ENCODE measurements at regions not wholly inside any gene's neighbourhood (a gene's known extent, or its start where the extent isn't known, plus 50 kb on each side); places are given as distances from the start of the nearest gene placed in this dataset.

DNA sequence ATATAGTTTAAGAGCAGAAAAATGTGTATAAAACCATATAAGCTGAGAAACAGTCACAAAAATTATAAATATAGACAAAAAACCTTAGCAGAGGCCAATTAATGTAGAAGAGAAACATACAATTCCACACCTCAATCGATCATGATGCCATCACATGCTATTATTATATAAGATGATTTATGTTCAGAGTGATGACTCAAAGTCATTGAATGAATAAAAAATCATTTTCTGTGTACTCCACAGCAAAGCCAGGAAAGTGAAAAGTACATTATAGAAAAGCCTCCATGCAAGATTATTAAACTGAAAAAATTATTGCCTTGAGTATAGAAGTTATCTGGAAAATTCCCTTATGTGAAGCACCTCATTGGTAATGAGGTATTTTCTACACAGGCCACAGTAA, 229.2 kb upstream of the PPFIA2 start:
- H3K4me1 ChIP-seq (ENCODE audit: control insufficient read depth in 1 of 2, insufficient read depth in 2 of 2, low read depth in 1 of 2, low read length in 1 of 2), result no peaks in the 10 kb centered on the region
- no peak overlapping the region for H3K27ac ChIP-seq (ENCODE audit: low read depth in 2 of 2, low read length in 1 of 2)
- no peak for DNase-seq
- no peaks in the 10 kb centered on the region for H3K36me3 ChIP-seq (replicated peaks in 1 of 2; ENCODE audit: control insufficient read depth in 1 of 2, insufficient read depth in 2 of 2, low read length in 1 of 2)
- no peaks in the 10 kb centered on the region for H3K9me2 ChIP-seq
- H3F3A ChIP-seq (replicated peaks; ENCODE audit: insufficient read depth), result no peaks in the 10 kb centered on the region
- no peaks in the 10 kb centered on the region for H3K9me3 ChIP-seq
- H3K4me2 ChIP-seq, result no peak overlapping the region
- no peaks in the 10 kb centered on the region for H3K27me3 ChIP-seq (ENCODE audit: insufficient read depth)
- no peaks in the 10 kb centered on the region for H4K20me1 ChIP-seq (ENCODE audit: insufficient read depth)
- H3K79me2 ChIP-seq (ENCODE audit: insufficient read depth), result no peaks in the 10 kb centered on the region
- TF ChIP-seq NRF1 (IDR thresholded peaks at IDR 0.05; ENCODE audit: low read depth, low read length) (no peak), POLR2AphosphoS5 (IDR thresholded peaks at IDR 0.05; ENCODE audit: low read depth, low read length) (no peak), PBX3 (IDR thresholded peaks at IDR 0.05) (no peak), EZH2phosphoT487 (IDR thresholded peaks at IDR 0.05; ENCODE audit: borderline replicate concordance, low read depth) (no peak), FOSL2 (IDR thresholded peaks at IDR 0.05; ENCODE audit: borderline replicate concordance, low read depth) (no peak), TAF1 (IDR thresholded peaks at IDR 0.05; ENCODE audit: borderline replicate concordance, low read depth, low read length) (no peak), JUND (IDR thresholded peaks at IDR 0.05) (no peak), EP300 (IDR thresholded peaks at IDR 0.05; ENCODE audit: borderline replicate concordance in 1 of 2, low read depth in 1 of 2, low read length in 1 of 2) (no peak), FOXJ3 (CRISPR knock-in tag; IDR thresholded peaks at IDR 0.05) (no peak), RCOR1 (IDR thresholded peaks at IDR 0.05; ENCODE audit: low read length) (no peak), MXI1 (IDR thresholded peaks at IDR 0.05; ENCODE audit: low read depth, low read length) (no peak)
- ChIA-PET POLR2A (no interaction called here), CTCF (no interaction called here)
- 12% methylated on average over 1 of the region's 1 CpG for WGBS (ENCODE audit: low lambda C conversion rate)
- H2AFZ ChIP-seq (ENCODE audit: low read depth), result no peak overlapping the region
- no peak overlapping the region for H3K9ac ChIP-seq
- H3K4me3 ChIP-seq (ENCODE audit: low read depth in 2 of 2, low read length in 1 of 2), result no peak overlapping the region

GRCh38 chr12:81987371-81987770, 228.2 kb upstream of the PPFIA2 start:
- ChIA-PET POLR2A (no interaction called here), CTCF (interaction anchor here (0.7 kb wide), 1 partner anchor 330 kb away, joined by 3 read pairs; no protein-coding TSS in a partner anchor)
- DNase-seq, result no peak
- WGBS (ENCODE audit: low lambda C conversion rate), result 10% methylated on average over 2 of the region's 2 CpGs
- Histone ChIP-seq H3K4me2 (no peak overlapping the region), H4K20me1 (ENCODE audit: insufficient read depth) (no peaks in the 10 kb centered on the region), H3K27ac (ENCODE audit: low read depth in 2 of 2, low read length in 1 of 2) (no peak overlapping the region), H3K9me2 (no peaks in the 10 kb centered on the region), H3K79me2 (ENCODE audit: insufficient read depth) (no peaks in the 10 kb centered on the region), H3K36me3 (replicated peaks in 1 of 2; ENCODE audit: control insufficient read depth in 1 of 2, insufficient read depth in 2 of 2, low read length in 1 of 2) (no peaks in the 10 kb centered on the region), H2AFZ (ENCODE audit: low read depth) (no peak overlapping the region), H3F3A (replicated peaks; ENCODE audit: insufficient read depth) (no peaks in the 10 kb centered on the region), H3K4me3 (ENCODE audit: low read depth in 2 of 2, low read length in 1 of 2) (no peak overlapping the region), H3K27me3 (ENCODE audit: insufficient read depth) (no peaks in the 10 kb centered on the region), H3K4me1 (ENCODE audit: control insufficient read depth in 1 of 2, insufficient read depth in 2 of 2, low read depth in 1 of 2, low read length in 1 of 2) (no peaks in the 10 kb centered on the region), H3K9me3 (no peaks in the 10 kb centered on the region), H3K9ac (no peak overlapping the region)
- TF ChIP-seq GABPA (IDR thresholded peaks at IDR 0.05; ENCODE audit: low read depth), result no peak
- TF ChIP-seq RFX5 (IDR thresholded peaks at IDR 0.05; ENCODE audit: low read length), result no peak
- TF ChIP-seq SMC3 (IDR thresholded peaks at IDR 0.05; ENCODE audit: low read depth, low read length), result no peak
- TF ChIP-seq MXI1 (IDR thresholded peaks at IDR 0.05; ENCODE audit: low read depth, low read length), result no peak
- TF ChIP-seq, protein P1, sequence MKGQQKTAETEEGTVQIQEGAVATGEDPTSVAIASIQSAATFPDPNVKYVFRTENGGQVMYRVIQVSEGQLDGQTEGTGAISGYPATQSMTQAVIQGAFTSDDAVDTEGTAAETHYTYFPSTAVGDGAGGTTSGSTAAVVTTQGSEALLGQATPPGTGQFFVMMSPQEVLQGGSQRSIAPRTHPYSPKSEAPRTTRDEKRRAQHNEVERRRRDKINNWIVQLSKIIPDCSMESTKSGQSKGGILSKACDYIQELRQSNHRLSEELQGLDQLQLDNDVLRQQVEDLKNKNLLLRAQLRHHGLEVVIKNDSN (IDR thresholded peaks at IDR 0.05; ENCODE audit: borderline replicate concordance, low read depth), result no peak
- no peak for TF ChIP-seq ELF1 (IDR thresholded peaks at IDR 0.05)
- TF ChIP-seq, protein P2, sequence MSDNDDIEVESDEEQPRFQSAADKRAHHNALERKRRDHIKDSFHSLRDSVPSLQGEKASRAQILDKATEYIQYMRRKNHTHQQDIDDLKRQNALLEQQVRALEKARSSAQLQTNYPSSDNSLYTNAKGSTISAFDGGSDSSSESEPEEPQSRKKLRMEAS (IDR thresholded peaks at IDR 0.05; ENCODE audit: low read depth), result no peak
- TF ChIP-seq CHD2 (IDR thresholded peaks at IDR 0.05; ENCODE audit: low read length, partially characterized antibody), result no peak
